ENCODE measurements at regions not wholly inside any gene's neighbourhood (a gene's known extent, or its start where the extent isn't known, plus 50 kb on each side); places are given as distances from the start of the nearest gene placed in this dataset.

GRCh38 chr14:34029921-34030334, 79.1 kb upstream of the EGLN3 start (continued):
- TF ChIP-seq REST (IDR thresholded peaks at IDR 0.05; ENCODE audit: low read depth) (no peak), JUND (IDR thresholded peaks at IDR 0.05) (no peak), YY1 (IDR thresholded peaks at IDR 0.05; ENCODE audit: extremely low read depth, insufficient replicate concordance, low read depth, low read length) (no peak), POLR2A (IDR thresholded peaks at IDR 0.05; ENCODE audit: borderline replicate concordance, extremely low read depth, insufficient read depth, insufficient read length) (no peak), RAD21 (IDR thresholded peaks at IDR 0.05; ENCODE audit: low read depth) (no peak)

DNA sequence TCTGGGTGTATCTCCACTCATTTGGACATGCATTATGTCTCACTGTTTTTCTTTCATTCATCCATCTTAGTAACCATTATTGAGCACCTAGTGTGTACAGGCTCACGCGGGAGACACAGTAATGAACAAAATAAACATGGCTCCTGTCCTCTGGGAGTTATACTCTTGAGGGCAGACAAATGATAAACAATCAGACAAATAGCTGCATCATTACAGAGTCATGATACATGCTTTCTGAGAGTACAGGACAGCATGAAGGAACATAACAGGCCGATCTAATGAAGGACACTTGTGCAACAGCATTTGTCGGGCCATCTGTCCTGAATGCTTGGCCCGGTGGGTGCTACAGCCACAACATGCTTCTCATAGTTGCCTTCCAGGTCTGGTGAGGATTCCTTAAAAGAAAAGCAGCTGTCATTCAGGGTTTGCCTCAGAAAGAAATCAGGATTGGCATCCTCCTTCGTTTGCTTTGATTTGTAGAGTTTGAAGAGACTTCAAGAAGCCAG, 77.2 kb upstream of the EGLN3 start:
- Histone ChIP-seq H3K27me3 (ENCODE audit: insufficient read depth, low read length) (no peaks in the 10 kb centered on the region), H3K9ac (ENCODE audit: low read length) (no peak overlapping the region), H2AFZ (ENCODE audit: low read depth, low read length, poor library complexity, severe bottlenecking) (no peak overlapping the region), H3K9me3 (ENCODE audit: control insufficient read depth in 1 of 2, insufficient read depth in 1 of 2, low read depth in 1 of 2, low read length in 2 of 2) (no peaks in the 10 kb centered on the region), H3K36me3 (ENCODE audit: control insufficient read depth in 1 of 2, insufficient read depth in 2 of 2, low read length in 2 of 2) (no peaks in the 10 kb centered on the region), H3K27ac (ENCODE audit: low read depth, low read length) (no peak overlapping the region), H3K79me2 (ENCODE audit: insufficient read depth, low read length) (no peaks in the 10 kb centered on the region), H3K4me1 (ENCODE audit: control insufficient read depth in 1 of 2, insufficient read depth in 2 of 2, low read length in 2 of 2) (no peaks in the 10 kb centered on the region), H3K9me2 (ENCODE audit: insufficient read depth) (no peaks in the 10 kb centered on the region), H3K4me3 (replicated peaks in 1 of 2; ENCODE audit: low read depth in 1 of 2, low read length in 2 of 2) (no peak overlapping the region), H3K4me2 (ENCODE audit: low read length) (no peak overlapping the region), H4K20me1 (ENCODE audit: insufficient read depth) (no peaks in the 10 kb centered on the region)
- TF ChIP-seq REST (IDR thresholded peaks at IDR 0.05; ENCODE audit: low read depth): no peak
- TF ChIP-seq MAX (IDR thresholded peaks at IDR 0.05): no peak
- no peak for TF ChIP-seq POLR2AphosphoS5 (IDR thresholded peaks at IDR 0.05; ENCODE audit: low read depth, low read length)
- TF ChIP-seq, protein P1, sequence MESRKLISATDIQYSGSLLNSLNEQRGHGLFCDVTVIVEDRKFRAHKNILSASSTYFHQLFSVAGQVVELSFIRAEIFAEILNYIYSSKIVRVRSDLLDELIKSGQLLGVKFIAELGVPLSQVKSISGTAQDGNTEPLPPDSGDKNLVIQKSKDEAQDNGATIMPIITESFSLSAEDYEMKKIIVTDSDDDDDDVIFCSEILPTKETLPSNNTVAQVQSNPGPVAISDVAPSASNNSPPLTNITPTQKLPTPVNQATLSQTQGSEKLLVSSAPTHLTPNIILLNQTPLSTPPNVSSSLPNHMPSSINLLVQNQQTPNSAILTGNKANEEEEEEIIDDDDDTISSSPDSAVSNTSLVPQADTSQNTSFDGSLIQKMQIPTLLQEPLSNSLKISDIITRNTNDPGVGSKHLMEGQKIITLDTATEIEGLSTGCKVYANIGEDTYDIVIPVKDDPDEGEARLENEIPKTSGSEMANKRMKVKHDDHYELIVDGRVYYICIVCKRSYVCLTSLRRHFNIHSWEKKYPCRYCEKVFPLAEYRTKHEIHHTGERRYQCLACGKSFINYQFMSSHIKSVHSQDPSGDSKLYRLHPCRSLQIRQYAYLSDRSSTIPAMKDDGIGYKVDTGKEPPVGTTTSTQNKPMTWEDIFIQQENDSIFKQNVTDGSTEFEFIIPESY (IDR thresholded peaks at IDR 0.05; ENCODE audit: extremely low read depth, insufficient replicate concordance, low read length): no peak
- TF ChIP-seq CBX3 (IDR thresholded peaks at IDR 0.05; ENCODE audit: low read depth): no peak
- TF ChIP-seq FOSL1 (IDR thresholded peaks at IDR 0.05; ENCODE audit: low read depth): no peak
- TF ChIP-seq RAD21 (IDR thresholded peaks at IDR 0.05; ENCODE audit: low read depth): no peak
- no peak for TF ChIP-seq ZFX (IDR thresholded peaks at IDR 0.05)
- TF ChIP-seq, protein P2, sequence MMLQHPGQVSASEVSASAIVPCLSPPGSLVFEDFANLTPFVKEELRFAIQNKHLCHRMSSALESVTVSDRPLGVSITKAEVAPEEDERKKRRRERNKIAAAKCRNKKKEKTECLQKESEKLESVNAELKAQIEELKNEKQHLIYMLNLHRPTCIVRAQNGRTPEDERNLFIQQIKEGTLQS (IDR thresholded peaks at IDR 0.05): no peak
- POLR2A ChIA-PET: no interaction called here
- CTCF ChIA-PET: no interaction called here
- BruUV-seq (replicated peaks): no TSS peak
- intact Hi-C loops (cut with micrococcal nuclease): no loop called here
- ATAC-seq: no peak
- DNase-seq (ENCODE audit: low read depth, low spot score): no peak
- RAD21 ChIA-PET (ENCODE audit: low non-redundant PET in 1 of 2, low total read pairs in 2 of 2, uncharacterized antibody in 2 of 2, unreplicated experiment in 2 of 2): no interaction called here

Measured in HCT116 (cell line).